Kidney (tissue), 13 donors: ENCODE measurements at regions not wholly inside any gene's neighbourhood (a gene's known extent, or its start where the extent isn't known, plus 50 kb on each side); places are given as distances from the start of the nearest gene placed in this dataset.
A peak's percentile ranks its signal among the peaks of the same experiment; 100 is the strongest.

ENCODE experiments used
- DNase-seq, 5 donors: peaks; one replicate each; pipeline ENCODE4 v3.0.0-alpha.2; 2013 to 2020
- FAIRE-seq: peaks from 2 replicates; lab custom pipeline; 2012; peaks lifted over from hg19 to GRCh38; lab: Jason Lieb, UNC
- H3K27ac ChIP-seq, 2 donors: one replicate each; pipeline ENCODE4 v1.7.0; 2013; ENCODE audit warnings: low read depth in 2 of 2, low read length in 2 of 2, inconsistent platforms in 1 of 2
- H3K27me3 ChIP-seq: one replicate; pipeline ENCODE4 v1.7.1; 2013; ENCODE audit warnings: low read length, inconsistent platforms; ENCODE audit not compliant: control insufficient read depth, insufficient read depth
- H3K36me3 ChIP-seq, 3 donors: one replicate each; pipeline versions ENCODE4 v1.7.0 to v1.7.1; 2013; ENCODE audit warnings: low read length in 3 of 3, control low read depth in 1 of 3, inconsistent platforms in 1 of 3; ENCODE audit not compliant: insufficient read depth in 3 of 3, control insufficient read depth in 2 of 3
- H3K4me1 ChIP-seq, 3 donors: one replicate each; pipeline versions ENCODE4 v1.7.0 to v1.7.1; 2013; ENCODE audit warnings: low read length in 3 of 3, inconsistent platforms in 1 of 3, low read depth in 1 of 3; ENCODE audit not compliant: control insufficient read depth in 2 of 3, insufficient read depth in 2 of 3
- H3K4me3 ChIP-seq, 3 donors: one replicate each; pipeline versions ENCODE4 v1.7.0 to v1.8.1; 2013; ENCODE audit warnings: low read length in 3 of 3, control low read depth in 1 of 3, inconsistent platforms in 1 of 3
- H3K9ac ChIP-seq, 3 donors: one replicate each; pipeline versions ENCODE4 v1.7.0 to v1.7.1; 2013; ENCODE audit warnings: low read length in 3 of 3, control low read depth in 1 of 3, inconsistent platforms in 1 of 3
- H3K9me3 ChIP-seq, 3 donors: one replicate each; pipeline versions ENCODE4 v1.7.0 to v1.7.1; 2013; ENCODE audit warnings: low read length in 3 of 3, control low read depth in 1 of 3, inconsistent platforms in 1 of 3; ENCODE audit not compliant: control insufficient read depth in 2 of 3, insufficient read depth in 1 of 3
- CTCF ChIP-seq: IDR thresholded peaks from 3 replicates; pipeline ENCODE4 v1.5.1; 2012; ENCODE audit warnings: mild to moderate bottlenecking, moderate library complexity, borderline replicate concordance; ENCODE audit not compliant: insufficient read depth; ENCODE audit errors: extremely low read depth
- intact Hi-C: fragments of 100-400 bp; cut with DNase I; formaldehyde crosslinking; loops from one replicate; pipeline ENCODE4 v1.11.1; 2022
- donor health status: control.
- donor health status: control.
- donor health status: control.
- donor health status: control.
- donor health status: control.
- donor health status: DM: yes; HTN: yes; CAD: no.
- donor health status: Normal renal cell carcinoma (clear cell type).

- FAIRE-seq = no peak
- intact Hi-C loops = no loop called here
- H3K27me3 ChIP-seq = no peaks in the 10 kb centered on the region
These were observed 95.2 kb downstream of the C9orf50 start for GRCh38 chr9:129525656-129526196.

DNA sequence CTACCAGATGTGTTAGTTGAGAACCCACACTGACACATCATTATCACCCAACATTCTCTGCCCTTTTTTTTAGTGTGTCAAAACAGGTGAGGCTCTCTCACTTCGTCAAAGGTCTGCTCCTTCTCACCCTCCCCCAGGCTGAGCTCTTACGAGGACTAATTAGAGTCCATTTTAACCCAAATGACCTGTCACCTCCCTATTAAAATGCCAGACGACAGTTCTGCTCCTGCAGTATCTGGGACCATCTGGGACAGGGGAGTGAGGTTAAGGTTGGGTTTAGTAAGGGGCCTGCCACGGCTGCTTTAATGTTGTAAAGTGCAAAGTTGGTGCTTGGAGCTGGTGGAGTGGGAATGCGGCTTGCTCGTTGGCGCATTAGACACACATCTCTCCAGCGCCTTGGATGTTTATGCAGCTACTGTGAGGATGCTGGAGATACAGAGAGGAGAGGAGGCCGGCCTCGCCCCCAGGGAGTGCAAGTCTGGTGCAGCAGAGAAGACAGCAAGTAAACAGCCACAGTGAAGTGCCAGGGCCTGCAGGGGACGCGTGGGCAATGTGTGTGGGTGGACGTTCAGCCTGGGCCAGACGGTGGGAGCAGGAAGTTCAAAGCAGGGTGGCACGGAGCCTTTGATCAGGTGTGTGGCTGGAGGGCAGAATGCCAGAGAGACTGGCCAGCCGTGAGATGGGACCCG is 96.2 kb downstream of the C9orf50 start:
- Histone ChIP-seq H3K27me3 (no peaks in the 10 kb centered on the region), H3K4me1 (no peaks in the 10 kb centered on the region), H3K4me3 (no peak overlapping the region), H3K9ac (no peak overlapping the region), H3K9me3 (no peaks in the 10 kb centered on the region), H3K36me3 (no peaks in the 10 kb centered on the region), H3K27ac (no peak overlapping the region)
- peak in 3 of 5 donors; percentile 46 to 81 (median 50) for DNase-seq
- FAIRE-seq = no peak
- intact Hi-C loops = no loop called here
- TF ChIP-seq CTCF = no peak

More at GRCh38 chr9:129525656-129526196, 95.2 kb downstream of the C9orf50 start:
- peak overlapping the region in 1 of 3 donors; percentile 19 for H3K9ac ChIP-seq
- H3K27ac ChIP-seq = no peak overlapping the region
- H3K36me3 ChIP-seq = no peaks in the 10 kb centered on the region
- no peaks in the 10 kb centered on the region for H3K4me1 ChIP-seq
- TF ChIP-seq CTCF = no peak
- no peak for DNase-seq
- no peak overlapping the region for H3K4me3 ChIP-seq
- H3K9me3 ChIP-seq = no peaks in the 10 kb centered on the region

- no peak overlapping the region for H3K27ac ChIP-seq
- H3K4me3 ChIP-seq = no peak overlapping the region
- DNase-seq (no peak), FAIRE-seq (no peak)
- H3K36me3 ChIP-seq = no peaks in the 10 kb centered on the region
- no peak overlapping the region for H3K9ac ChIP-seq
- TF ChIP-seq CTCF = no peak
- no peaks in the 10 kb centered on the region for H3K4me1 ChIP-seq
- H3K9me3 ChIP-seq = no peaks in the 10 kb centered on the region
- H3K27me3 ChIP-seq = no peaks in the 10 kb centered on the region
- intact Hi-C loops = no loop called here
These were observed 96.8 kb downstream of the C9orf50 start for GRCh38 chr9:129523943-129524581.
